NCI-H510A (cell line): ENCODE measurements at regions not wholly inside any gene's neighbourhood (a gene's known extent, or its start where the extent isn't known, plus 50 kb on each side); places are given as distances from the start of the nearest gene placed in this dataset.

Experiments used
- DNase-seq: peaks from one replicate; lab custom pipeline; 2025; lab: John Stamatoyannopoulos, UW

DNA sequence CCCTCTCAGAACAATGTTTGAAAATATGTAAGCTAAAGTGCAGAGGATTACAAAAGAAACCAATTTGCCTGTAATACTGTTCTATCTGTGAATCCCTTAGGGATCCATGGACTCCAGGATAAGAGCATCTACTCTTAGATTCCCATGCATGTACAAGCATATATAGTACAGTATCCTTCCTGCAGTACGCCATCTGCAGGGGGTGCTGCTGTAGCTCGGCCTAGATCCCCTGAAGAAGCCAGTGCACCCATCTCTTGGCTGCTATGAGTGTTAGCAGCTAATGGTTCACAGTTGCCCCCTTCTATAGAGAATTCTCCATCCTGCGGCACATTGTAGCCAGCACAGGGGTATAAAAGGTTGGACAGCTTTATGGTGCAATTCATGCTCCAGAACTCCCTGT, 61.8 kb upstream of the SLC30A5 start:
- no peak for DNase-seq

DNA sequence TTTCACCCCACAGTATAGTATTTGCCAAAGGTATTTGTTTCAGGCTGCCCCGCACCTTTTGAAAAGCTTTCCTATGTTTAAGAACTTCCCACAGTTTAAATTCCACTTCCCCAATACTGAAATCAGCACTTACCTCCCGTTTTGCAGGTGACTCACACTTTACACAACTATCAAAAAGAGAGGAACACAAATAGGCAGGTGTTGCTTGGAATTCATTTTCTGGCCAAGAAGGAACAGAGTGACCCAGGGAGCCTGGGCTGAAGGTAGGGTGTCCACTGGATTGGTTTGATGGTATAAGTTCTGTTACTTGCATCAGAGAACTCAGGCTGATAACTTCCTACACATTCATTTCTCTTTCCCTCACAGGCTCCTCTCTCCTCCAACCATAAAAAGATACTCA, 60.1 kb upstream of the SLC30A5 start:
- no peak for DNase-seq

DNA sequence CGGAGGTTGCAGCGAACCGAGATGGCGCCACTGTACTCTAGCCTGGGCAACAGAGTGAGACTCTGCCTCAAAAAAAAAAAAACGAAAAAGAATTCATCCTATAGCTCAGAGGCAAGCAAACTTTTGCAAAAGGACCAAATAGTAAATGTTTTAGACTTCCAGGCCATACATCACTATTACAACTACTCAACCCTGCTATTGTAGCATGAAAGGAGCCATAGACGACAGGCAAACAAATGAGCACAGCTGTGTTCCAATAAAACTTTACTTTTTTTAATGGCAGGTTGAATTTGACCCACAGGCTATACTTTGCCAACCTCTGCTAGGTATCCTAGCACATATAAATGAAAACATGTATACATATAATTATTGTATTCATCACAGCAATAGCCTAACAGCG, 58.9 kb upstream of the SLC30A5 start:
- DNase-seq: no peak

DNA sequence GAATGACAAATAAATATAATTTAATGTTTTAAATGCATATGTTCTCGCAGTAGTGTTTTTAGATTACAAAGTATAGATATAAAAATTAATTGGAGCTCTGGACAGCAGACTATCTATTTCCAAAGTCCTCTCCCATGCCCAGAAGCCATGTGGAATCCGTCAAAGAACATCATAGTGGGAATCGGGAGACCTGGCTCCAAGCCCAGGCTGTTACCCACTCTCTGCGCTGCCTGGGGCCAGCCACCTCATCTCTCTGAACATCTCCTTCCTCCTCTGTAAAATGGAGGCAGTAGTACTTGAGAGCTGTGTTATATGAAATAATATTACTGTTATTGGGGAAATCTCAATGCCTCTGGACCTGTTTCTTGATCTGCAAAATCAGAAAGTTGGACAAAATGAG, 58.1 kb upstream of the SLC30A5 start:
- no peak for DNase-seq

DNA sequence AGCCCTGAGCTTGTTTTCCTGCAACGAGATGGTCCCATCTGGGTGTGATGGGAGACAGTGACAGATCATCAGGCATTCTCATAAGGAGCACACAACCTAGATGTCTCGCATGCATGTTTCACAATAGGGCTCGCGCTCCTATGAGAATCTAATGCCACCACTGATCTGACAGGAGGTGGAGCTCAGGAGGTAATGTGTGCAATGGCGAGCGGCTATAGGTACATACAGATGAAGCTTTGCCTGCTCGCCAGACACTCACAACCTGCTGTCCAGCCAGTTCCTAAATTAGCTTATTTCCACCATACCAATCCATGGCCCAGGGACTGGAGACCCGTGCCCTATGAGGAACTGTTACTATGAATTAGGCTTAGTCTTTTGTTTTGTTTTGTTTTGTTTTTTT, 55.3 kb upstream of the SLC30A5 start:
- DNase-seq: no peak

DNA sequence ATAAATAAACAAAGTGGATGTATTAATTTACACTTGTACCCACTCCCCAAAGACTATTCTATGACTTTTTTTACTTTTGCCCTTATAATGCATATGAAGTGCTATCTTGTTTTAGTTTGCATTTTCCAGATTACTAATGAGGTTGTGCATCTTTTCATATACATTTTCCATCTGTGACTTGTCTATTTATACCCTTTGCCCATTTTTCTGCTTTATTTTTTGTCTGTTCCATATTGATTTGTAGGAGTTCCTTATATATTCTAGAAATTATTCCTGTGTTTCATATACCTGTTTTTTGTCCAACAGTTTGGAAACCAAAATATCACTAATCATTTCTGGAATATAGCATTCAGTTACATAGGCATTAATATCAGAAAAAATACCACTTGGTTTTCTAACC, 54.0 kb upstream of the SLC30A5 start:
- DNase-seq: no peak

DNA sequence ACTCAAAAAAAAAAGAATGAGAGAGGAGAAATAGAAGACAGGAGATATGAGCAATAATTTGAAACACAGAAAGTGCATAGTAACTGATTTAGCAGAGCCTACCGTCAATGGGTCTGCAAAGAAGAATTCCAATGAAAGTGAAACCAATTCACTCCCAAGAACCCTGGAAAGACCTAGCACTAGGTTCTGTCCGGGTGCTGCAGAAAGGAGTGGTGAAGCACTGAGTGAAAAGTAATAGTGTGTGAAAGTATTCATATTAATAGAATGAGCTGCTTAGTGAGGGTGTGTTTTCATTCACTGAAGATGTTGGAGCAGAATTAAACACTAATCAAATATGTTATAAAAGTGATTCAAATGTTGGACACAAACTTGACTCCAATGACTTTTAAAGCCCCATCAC, 51.3 kb upstream of the SLC30A5 start:
- no peak for DNase-seq

DNA sequence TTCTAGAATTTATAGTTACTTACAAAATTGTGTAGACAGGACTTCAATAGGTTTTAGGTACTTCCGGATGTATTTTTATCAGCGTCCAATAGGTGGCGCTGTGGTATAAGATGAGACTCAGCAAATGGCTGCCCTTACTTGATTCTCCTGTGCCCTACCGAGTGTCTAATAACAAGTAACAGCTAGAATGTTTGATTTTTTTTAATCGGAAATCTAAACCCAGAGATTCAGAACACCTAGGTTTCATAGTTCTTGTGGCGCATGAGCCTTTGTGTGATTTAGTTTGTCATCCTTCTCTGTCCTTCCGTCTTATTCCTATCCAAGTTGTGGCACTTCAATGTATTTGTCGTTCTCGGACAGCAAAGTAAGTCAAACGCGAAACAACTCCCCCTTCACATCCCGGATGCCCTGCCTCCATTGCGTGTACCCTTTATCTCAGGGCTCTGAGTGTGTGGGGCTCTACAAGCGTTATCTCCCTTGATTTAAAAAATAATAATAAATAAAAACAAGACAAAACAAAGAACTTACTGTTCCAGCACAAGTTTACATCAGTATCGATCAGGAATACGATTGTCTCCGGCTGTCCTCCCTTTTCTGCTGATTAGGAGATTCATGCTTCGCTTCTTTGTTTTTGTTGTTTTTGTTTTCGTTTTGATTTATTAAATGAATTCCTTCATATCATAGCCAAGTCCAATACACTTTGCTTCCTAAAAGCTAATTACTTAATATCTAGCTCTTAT, 50.7 kb upstream of the SLC30A5 start:
- DNase-seq: peak; percentile 20

DNA sequence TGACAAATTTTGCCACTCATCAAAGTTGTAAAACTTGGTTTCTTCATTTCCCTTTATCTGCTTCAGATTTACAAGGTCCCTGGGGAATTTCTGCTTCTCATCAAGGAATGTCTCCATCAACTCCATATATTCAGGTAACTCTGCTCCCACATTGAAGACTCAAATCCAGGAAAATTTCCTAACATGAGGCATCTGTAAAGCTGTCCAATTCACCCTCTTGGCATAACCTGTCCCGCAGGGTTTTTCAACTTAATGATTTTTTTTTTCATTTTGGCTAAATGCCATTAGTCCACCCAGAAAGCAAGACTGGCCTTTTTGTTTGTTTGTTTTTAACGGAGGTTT, 50.2 kb upstream of the SLC30A5 start:
- DNase-seq: no peak
